ENCODE measurements at regions not wholly inside any gene's neighbourhood (a gene's known extent, or its start where the extent isn't known, plus 50 kb on each side); places are given as distances from the start of the nearest gene placed in this dataset.
"Not testable (repeated sequence)": the region's sequence is repeated elsewhere in the genome, so short reads cannot be mapped to it uniquely, and the experiment has no call there.

GRCh38 chr2:242117305-242117704, 247.8 kb downstream of the RTP5 start:
- TF ChIP-seq POLR2A, CTCF (IDR thresholded peaks at IDR 0.05): not testable (repeated sequence)

Measured in lower leg skin (tissue), 3 donors.